ENCODE measurements at regions not wholly inside any gene's neighbourhood (a gene's known extent, or its start where the extent isn't known, plus 50 kb on each side); places are given as distances from the start of the nearest gene placed in this dataset.

DNA sequence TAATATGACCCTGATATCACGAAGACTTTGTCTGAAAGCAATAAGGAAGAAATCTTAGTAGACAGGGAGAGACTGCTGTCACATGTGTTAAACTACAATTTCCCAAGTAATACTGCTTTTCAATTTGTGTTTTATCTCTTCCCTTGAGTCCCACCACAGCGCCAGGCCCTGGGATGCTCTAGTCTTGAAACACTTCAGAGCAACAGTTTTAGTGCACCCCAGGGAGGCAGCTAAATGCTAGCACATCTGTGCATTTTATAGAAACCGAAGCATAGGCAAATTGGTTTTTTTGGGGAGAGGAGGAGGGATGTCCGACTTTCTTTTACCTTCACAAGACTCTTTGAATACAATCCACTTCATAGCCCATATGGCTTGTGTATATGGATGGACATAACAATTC, 550.0 kb upstream of the SYT4 start:
- TF ChIP-seq, protein P1, sequence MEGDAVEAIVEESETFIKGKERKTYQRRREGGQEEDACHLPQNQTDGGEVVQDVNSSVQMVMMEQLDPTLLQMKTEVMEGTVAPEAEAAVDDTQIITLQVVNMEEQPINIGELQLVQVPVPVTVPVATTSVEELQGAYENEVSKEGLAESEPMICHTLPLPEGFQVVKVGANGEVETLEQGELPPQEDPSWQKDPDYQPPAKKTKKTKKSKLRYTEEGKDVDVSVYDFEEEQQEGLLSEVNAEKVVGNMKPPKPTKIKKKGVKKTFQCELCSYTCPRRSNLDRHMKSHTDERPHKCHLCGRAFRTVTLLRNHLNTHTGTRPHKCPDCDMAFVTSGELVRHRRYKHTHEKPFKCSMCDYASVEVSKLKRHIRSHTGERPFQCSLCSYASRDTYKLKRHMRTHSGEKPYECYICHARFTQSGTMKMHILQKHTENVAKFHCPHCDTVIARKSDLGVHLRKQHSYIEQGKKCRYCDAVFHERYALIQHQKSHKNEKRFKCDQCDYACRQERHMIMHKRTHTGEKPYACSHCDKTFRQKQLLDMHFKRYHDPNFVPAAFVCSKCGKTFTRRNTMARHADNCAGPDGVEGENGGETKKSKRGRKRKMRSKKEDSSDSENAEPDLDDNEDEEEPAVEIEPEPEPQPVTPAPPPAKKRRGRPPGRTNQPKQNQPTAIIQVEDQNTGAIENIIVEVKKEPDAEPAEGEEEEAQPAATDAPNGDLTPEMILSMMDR (IDR thresholded peaks at IDR 0.05), result no peak
- no peak for TF ChIP-seq EZH2 (IDR thresholded peaks at IDR 0.05)
- TF ChIP-seq EZH2phosphoT487 (IDR thresholded peaks at IDR 0.05), result no peak

Data from neural progenitor cell (in vitro differentiated cells).